Neural cell (in vitro differentiated cells): ENCODE measurements at regions not wholly inside any gene's neighbourhood (a gene's known extent, or its start where the extent isn't known, plus 50 kb on each side); places are given as distances from the start of the nearest gene placed in this dataset.

ENCODE experiments used
- H2AFZ ChIP-seq: fragments of 200-600, 300-800 bp; sonication (generic), shearing (Covaris generic); 2 replicates; pipeline ENCODE4 v1.6.0; 2014; ENCODE audit warnings: low read depth, mild to moderate bottlenecking, antibody characterized with exemption, low read length, moderate library complexity
- H3F3A ChIP-seq: fragments of 200-600 bp; shearing (Covaris generic); 2 replicates; pipeline ENCODE4 v1.6.1; 2016; ENCODE audit warnings: mild to moderate bottlenecking, moderate library complexity, mixed read lengths, antibody characterized with exemption, low read length; ENCODE audit not compliant: insufficient read depth, poor library complexity, severe bottlenecking
- H3K27ac ChIP-seq: fragments of 200-600, 300-800 bp; sonication (generic), shearing (Covaris generic); 2 replicates; pipeline ENCODE4 v1.5.1; 2014; ENCODE audit warnings: mild to moderate bottlenecking, low read length, moderate library complexity
- H3K27me3 ChIP-seq: fragments of 300-800, 200-600 bp; sonication (generic), shearing (Covaris generic); 2 replicates; pipeline ENCODE4 v1.6.0; 2014; ENCODE audit warnings: mild to moderate bottlenecking, low read depth, low read length, moderate library complexity; ENCODE audit not compliant: insufficient read depth
- H3K36me3 ChIP-seq: fragments of 300-800, 200-600 bp; sonication (generic), shearing (Covaris generic); 2 replicates; pipeline ENCODE4 v1.5.1; 2014; ENCODE audit warnings: mild to moderate bottlenecking, antibody characterized with exemption, low read length, moderate library complexity; ENCODE audit not compliant: insufficient read depth
- H3K4me2 ChIP-seq: fragments of 300-800, 200-600 bp; sonication (generic), shearing (Covaris generic); 2 replicates; pipeline ENCODE4 v1.6.0; 2014; ENCODE audit warnings: mild to moderate bottlenecking, low read length
- H3K4me3 ChIP-seq: fragments of 300-800, 200-600 bp; sonication (generic), shearing (Covaris generic); 2 replicates; pipeline ENCODE4 v1.5.1; 2014; ENCODE audit warnings: mild to moderate bottlenecking, low read length, moderate library complexity
- H3K79me2 ChIP-seq: fragments of 200-600 bp; shearing (Covaris generic); replicated peaks from 2 replicates; pipeline ENCODE4 v1.6.0; 2014; ENCODE audit warnings: mild to moderate bottlenecking, low read length, moderate library complexity; ENCODE audit not compliant: insufficient read depth
- H3K9ac ChIP-seq: fragments of 300-800, 200-600 bp; sonication (generic), shearing (Covaris generic); 2 replicates; pipeline ENCODE4 v1.6.1; 2016; ENCODE audit warnings: mild to moderate bottlenecking, low read length, mixed read lengths
- H3K9me2 ChIP-seq: fragments of 200-600 bp; shearing (Covaris generic); 2 replicates; pipeline ENCODE4 v1.6.1; 2016; ENCODE audit warnings: mild to moderate bottlenecking, low read length, mixed read lengths; ENCODE audit not compliant: insufficient read depth
- H3K9me3 ChIP-seq: fragments of 200-600, 300-800 bp; sonication (generic), shearing (Covaris generic); 2 replicates; pipeline ENCODE4 v1.6.1; 2016; ENCODE audit warnings: mild to moderate bottlenecking, mixed run types, low read length, moderate library complexity, mixed read lengths
- H4K20me1 ChIP-seq: fragments of 200-600 bp; shearing (Covaris generic); 2 replicates; pipeline ENCODE4 v1.6.1; 2016; ENCODE audit warnings: mild to moderate bottlenecking, mixed run types; ENCODE audit not compliant: insufficient read depth
- EP300 ChIP-seq: fragments of 450-650 bp; conservative IDR thresholded peaks from 2 replicates; pipeline ENCODE4 v1.6.1; 2014; ENCODE audit warnings: antibody characterized with exemption, mild to moderate bottlenecking, moderate library complexity; ENCODE audit not compliant: poor library complexity, severe bottlenecking
- EZH2 ChIP-seq: fragments of 200-600, 300-800 bp; shearing (Covaris generic), sonication (generic); IDR thresholded peaks from 2 replicates; pipeline ENCODE4 v1.6.1; 2014; ENCODE audit warnings: antibody characterized with exemption, low read length, borderline replicate concordance, mild to moderate bottlenecking; ENCODE audit not compliant: insufficient read depth, poor library complexity, severe bottlenecking
- POLR2AphosphoS5 ChIP-seq: IDR thresholded peaks from 2 replicates; pipeline ENCODE4 v1.6.1; 2012
- RAD21 ChIP-seq: fragments of 450-650 bp; conservative IDR thresholded peaks from 2 replicates; pipeline ENCODE4 v1.6.1; 2014; ENCODE audit warnings: antibody characterized with exemption, mild to moderate bottlenecking, moderate library complexity
- TF ChIP-seq, protein P1 (sequence below): fragments of 450-650 bp; IDR thresholded peaks from 2 replicates; pipeline ENCODE4 v1.5.1; 2014; ENCODE audit warnings: antibody characterized with exemption, mild to moderate bottlenecking, moderate library complexity; ENCODE audit not compliant: poor library complexity, severe bottlenecking
- TF ChIP-seq, protein P2 (sequence below): IDR thresholded peaks from 2 replicates; pipeline ENCODE4 v1.6.1; 2012; ENCODE audit warnings: borderline replicate concordance

DNA sequence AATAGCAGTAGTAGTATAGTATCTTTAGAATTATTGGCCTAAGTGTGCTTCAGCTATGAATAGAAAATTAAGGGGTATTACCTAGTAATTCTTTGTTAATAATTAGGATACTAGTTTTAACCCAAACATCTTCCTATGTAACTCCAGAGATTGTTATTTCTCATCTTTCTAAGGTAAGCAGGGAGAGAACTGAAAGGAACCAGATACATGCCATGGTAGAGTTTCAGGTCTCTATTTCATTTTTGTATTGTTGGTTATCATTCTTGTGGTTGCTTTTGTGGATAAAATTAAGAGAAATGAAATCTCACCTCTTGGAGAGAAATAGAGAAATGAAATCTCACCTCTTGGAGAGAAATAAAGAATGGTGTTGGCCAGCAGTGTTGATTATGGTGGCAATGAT is 597.1 kb upstream of the CT83 start:
- TF ChIP-seq EZH2 (no peak), POLR2AphosphoS5 (no peak), RAD21 (no peak)
- TF ChIP-seq, protein P1, sequence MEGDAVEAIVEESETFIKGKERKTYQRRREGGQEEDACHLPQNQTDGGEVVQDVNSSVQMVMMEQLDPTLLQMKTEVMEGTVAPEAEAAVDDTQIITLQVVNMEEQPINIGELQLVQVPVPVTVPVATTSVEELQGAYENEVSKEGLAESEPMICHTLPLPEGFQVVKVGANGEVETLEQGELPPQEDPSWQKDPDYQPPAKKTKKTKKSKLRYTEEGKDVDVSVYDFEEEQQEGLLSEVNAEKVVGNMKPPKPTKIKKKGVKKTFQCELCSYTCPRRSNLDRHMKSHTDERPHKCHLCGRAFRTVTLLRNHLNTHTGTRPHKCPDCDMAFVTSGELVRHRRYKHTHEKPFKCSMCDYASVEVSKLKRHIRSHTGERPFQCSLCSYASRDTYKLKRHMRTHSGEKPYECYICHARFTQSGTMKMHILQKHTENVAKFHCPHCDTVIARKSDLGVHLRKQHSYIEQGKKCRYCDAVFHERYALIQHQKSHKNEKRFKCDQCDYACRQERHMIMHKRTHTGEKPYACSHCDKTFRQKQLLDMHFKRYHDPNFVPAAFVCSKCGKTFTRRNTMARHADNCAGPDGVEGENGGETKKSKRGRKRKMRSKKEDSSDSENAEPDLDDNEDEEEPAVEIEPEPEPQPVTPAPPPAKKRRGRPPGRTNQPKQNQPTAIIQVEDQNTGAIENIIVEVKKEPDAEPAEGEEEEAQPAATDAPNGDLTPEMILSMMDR = no peak
- H3K79me2 ChIP-seq = no peaks in the 10 kb centered on the region

DNA sequence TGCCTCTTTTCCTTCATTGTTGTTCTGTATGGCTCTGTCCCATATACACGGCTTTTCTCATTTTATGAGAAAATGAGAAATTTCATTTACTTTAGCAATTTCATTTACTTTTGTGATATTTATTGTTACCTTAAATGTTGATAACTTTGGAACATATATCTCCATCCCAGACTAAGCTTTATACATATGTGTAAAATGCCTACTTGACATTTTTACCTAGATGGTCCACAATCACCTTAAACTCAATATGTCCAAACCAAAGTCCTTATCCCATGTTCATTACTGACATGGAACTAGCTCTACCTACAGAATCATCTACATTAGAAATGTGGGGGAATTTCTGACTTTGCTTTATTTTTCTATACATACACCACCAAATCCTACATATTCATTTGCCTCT is 590.5 kb upstream of the CT83 start:
- H4K20me1 ChIP-seq = no peaks in the 10 kb centered on the region
- H3K9me2 ChIP-seq = no peaks in the 10 kb centered on the region
- H3K9ac ChIP-seq = no peak overlapping the region
- no peak overlapping the region for H3K27ac ChIP-seq
- no peak overlapping the region for H2AFZ ChIP-seq
- no peaks in the 10 kb centered on the region for H3F3A ChIP-seq
- TF ChIP-seq, protein P2, sequence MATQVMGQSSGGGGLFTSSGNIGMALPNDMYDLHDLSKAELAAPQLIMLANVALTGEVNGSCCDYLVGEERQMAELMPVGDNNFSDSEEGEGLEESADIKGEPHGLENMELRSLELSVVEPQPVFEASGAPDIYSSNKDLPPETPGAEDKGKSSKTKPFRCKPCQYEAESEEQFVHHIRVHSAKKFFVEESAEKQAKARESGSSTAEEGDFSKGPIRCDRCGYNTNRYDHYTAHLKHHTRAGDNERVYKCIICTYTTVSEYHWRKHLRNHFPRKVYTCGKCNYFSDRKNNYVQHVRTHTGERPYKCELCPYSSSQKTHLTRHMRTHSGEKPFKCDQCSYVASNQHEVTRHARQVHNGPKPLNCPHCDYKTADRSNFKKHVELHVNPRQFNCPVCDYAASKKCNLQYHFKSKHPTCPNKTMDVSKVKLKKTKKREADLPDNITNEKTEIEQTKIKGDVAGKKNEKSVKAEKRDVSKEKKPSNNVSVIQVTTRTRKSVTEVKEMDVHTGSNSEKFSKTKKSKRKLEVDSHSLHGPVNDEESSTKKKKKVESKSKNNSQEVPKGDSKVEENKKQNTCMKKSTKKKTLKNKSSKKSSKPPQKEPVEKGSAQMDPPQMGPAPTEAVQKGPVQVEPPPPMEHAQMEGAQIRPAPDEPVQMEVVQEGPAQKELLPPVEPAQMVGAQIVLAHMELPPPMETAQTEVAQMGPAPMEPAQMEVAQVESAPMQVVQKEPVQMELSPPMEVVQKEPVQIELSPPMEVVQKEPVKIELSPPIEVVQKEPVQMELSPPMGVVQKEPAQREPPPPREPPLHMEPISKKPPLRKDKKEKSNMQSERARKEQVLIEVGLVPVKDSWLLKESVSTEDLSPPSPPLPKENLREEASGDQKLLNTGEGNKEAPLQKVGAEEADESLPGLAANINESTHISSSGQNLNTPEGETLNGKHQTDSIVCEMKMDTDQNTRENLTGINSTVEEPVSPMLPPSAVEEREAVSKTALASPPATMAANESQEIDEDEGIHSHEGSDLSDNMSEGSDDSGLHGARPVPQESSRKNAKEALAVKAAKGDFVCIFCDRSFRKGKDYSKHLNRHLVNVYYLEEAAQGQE = no peak
- TF ChIP-seq EZH2 = no peak
- TF ChIP-seq EP300 = no peak
- TF ChIP-seq RAD21 = no peak
- TF ChIP-seq, protein P1 = no peak
- TF ChIP-seq POLR2AphosphoS5 = no peak
- H3K79me2 ChIP-seq = no peaks in the 10 kb centered on the region
- H3K4me3 ChIP-seq = no peak overlapping the region
- H3K9me3 ChIP-seq = no peaks in the 10 kb centered on the region
- H3K4me2 ChIP-seq = no peak overlapping the region
- H3K36me3 ChIP-seq = no peaks in the 10 kb centered on the region
- H3K27me3 ChIP-seq = no peaks in the 10 kb centered on the region

More for the DNA sequence above, 597.1 kb upstream of the CT83 start:
- Histone ChIP-seq H3K9me3 (no peaks in the 10 kb centered on the region), H3K4me3 (no peak overlapping the region), H3K27me3 (no peaks in the 10 kb centered on the region), H4K20me1 (no peaks in the 10 kb centered on the region), H3K9ac (no peak overlapping the region), H3K4me2 (no peak overlapping the region), H3F3A (no peaks in the 10 kb centered on the region), H3K27ac (no peak overlapping the region), H2AFZ (no peak overlapping the region), H3K9me2 (no peaks in the 10 kb centered on the region), H3K36me3 (no peaks in the 10 kb centered on the region)
